ENCODE measurements at regions not wholly inside any gene's neighbourhood (a gene's known extent, or its start where the extent isn't known, plus 50 kb on each side); places are given as distances from the start of the nearest gene placed in this dataset.

DNA sequence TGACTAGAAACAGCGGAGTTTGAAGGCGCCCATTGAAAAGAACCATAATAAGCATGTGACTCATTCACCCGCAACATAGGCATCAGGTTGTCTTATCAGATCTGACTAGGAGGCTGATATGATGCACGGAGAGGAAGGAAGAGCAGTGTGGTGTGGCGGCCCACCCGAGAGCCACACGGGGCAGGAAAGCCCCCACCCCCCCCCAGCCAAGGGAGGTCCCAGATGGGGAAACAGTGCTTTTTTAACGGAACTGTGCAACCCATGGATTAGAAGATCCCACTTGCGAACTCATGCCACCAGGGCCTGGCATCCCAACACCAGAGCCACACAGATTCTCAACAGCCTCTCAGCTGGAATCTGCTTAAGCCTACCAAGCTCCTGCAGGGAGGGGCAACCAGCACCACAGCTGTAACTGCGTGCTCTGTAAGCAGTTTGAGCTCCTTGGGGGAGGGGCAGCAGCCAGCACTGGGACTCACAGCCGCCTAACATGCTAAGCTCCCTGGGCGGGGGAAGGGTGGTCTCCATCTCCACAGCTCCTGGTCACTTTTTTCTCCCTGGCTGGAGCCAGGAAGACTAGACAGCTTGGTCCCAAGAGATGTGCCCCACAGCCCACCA lies 466.2 kb downstream of the PDGFC start:
- TF ChIP-seq, protein P1, sequence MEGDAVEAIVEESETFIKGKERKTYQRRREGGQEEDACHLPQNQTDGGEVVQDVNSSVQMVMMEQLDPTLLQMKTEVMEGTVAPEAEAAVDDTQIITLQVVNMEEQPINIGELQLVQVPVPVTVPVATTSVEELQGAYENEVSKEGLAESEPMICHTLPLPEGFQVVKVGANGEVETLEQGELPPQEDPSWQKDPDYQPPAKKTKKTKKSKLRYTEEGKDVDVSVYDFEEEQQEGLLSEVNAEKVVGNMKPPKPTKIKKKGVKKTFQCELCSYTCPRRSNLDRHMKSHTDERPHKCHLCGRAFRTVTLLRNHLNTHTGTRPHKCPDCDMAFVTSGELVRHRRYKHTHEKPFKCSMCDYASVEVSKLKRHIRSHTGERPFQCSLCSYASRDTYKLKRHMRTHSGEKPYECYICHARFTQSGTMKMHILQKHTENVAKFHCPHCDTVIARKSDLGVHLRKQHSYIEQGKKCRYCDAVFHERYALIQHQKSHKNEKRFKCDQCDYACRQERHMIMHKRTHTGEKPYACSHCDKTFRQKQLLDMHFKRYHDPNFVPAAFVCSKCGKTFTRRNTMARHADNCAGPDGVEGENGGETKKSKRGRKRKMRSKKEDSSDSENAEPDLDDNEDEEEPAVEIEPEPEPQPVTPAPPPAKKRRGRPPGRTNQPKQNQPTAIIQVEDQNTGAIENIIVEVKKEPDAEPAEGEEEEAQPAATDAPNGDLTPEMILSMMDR (conservative IDR thresholded peaks at IDR 0.05): no peak
- H3K4me1 ChIP-seq (ENCODE audit: control insufficient read depth, insufficient read depth, low read length): no peaks in the 10 kb centered on the region
- no peak overlapping the region for H3K4me3 ChIP-seq (ENCODE audit: low read length)
- no peaks in the 10 kb centered on the region for H3K9me3 Mint-ChIP-seq
- DNase-seq: peak; percentile 82
- H3K36me3 Mint-ChIP-seq (ENCODE audit: low read depth): no peaks in the 10 kb centered on the region
- H3K9ac ChIP-seq (ENCODE audit: extremely low read depth, low read length, poor library complexity, severe bottlenecking): no peak overlapping the region
- H3K4me1 Mint-ChIP-seq: peaks cover 12% of the 10 kb centered on the region
- H3K27ac Mint-ChIP-seq: no peak overlapping the region
- no peaks in the 10 kb centered on the region for H3K27me3 Mint-ChIP-seq (ENCODE audit: insufficient read depth)
- 85 to 100% methylated on average over 3 to 12 of the region's 12 CpGs for WGBS, 2 experiments (ENCODE audit: insufficient coverage in 1 of 2, insufficient read length in 1 of 2)
- H3K4me3 Mint-ChIP-seq: no peak overlapping the region
- no peaks in the 10 kb centered on the region for H3K27me3 ChIP-seq (ENCODE audit: control insufficient read depth, insufficient read depth, low read length, poor library complexity, severe bottlenecking)
- H3K27ac ChIP-seq (ENCODE audit: low read depth, low read length): no peak overlapping the region
- H3K36me3 ChIP-seq (ENCODE audit: control insufficient read depth, insufficient read depth, low read length): no peaks in the 10 kb centered on the region
- H3K9me3 ChIP-seq (ENCODE audit: control insufficient read depth, low read length): no peaks in the 10 kb centered on the region

DNA sequence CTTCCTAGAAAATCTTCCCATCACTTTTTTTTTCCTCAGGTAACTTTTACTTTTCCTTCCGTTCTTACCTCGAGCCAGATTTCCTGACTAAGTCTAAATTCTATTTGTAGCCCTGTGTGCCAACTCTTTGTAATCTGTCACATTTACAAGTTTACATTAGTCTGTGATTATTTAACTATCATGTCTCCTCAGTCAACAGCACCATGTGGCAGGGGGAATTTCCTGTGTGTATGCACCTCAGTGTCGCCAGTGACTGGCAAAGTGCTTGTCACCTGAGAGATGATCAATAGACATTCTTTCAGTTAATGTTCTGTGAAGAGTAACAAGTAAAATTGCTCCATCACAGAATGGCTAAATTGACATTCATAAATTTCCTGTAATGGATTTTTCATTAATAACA lies 468.5 kb downstream of the PDGFC start:
- Histone ChIP-seq H3K4me3 (ENCODE audit: low read length) (no peak overlapping the region), H3K27ac (ENCODE audit: low read depth, low read length) (no peak overlapping the region), H3K9ac (ENCODE audit: extremely low read depth, low read length, poor library complexity, severe bottlenecking) (no peak overlapping the region), H3K36me3 (ENCODE audit: control insufficient read depth, insufficient read depth, low read length) (no peaks in the 10 kb centered on the region), H3K27me3 (ENCODE audit: control insufficient read depth, insufficient read depth, low read length, poor library complexity, severe bottlenecking) (no peaks in the 10 kb centered on the region), H3K4me1 (ENCODE audit: control insufficient read depth, insufficient read depth, low read length) (no peaks in the 10 kb centered on the region), H3K9me3 (ENCODE audit: control insufficient read depth, low read length) (no peaks in the 10 kb centered on the region)
- no peak for DNase-seq
- no peak overlapping the region for H3K27ac Mint-ChIP-seq
- WGBS, 2 experiments (ENCODE audit: insufficient coverage in 1 of 2, insufficient read length in 1 of 2): 96 to 100% methylated on average over 3 of the region's 3 CpGs
- no peaks in the 10 kb centered on the region for H3K27me3 Mint-ChIP-seq (ENCODE audit: insufficient read depth)
- H3K4me3 Mint-ChIP-seq: no peak overlapping the region
- no peaks in the 10 kb centered on the region for H3K9me3 Mint-ChIP-seq
- TF ChIP-seq, protein P1 (conservative IDR thresholded peaks at IDR 0.05): no peak
- H3K4me1 Mint-ChIP-seq: peaks cover 12% of the 10 kb centered on the region
- no peaks in the 10 kb centered on the region for H3K36me3 Mint-ChIP-seq (ENCODE audit: low read depth)

DNA sequence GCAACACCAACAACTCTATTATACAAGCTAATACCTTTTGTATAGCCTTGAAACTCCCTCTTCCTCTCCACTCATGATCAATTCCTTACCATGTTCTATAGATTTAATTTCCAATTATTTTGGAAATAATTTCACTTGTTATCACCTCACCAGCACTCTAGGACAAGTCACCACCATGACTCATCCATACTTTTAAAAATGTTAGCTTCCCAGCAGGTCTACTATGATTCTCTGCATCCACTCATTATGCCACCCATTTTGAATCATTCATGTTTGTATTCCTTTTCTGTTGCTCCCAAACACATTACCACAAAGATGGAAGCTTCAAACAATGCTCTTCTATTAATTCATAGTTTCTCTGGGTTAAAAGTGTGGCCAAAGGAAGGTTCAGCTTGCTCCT lies 469.6 kb downstream of the PDGFC start:
- no peak overlapping the region for H3K4me3 ChIP-seq (ENCODE audit: low read length)
- H3K9me3 ChIP-seq (ENCODE audit: control insufficient read depth, low read length): no peaks in the 10 kb centered on the region
- no peak overlapping the region for H3K27ac ChIP-seq (ENCODE audit: low read depth, low read length)
- Mint-ChIP-seq H3K9me3 (no peaks in the 10 kb centered on the region), H3K4me1 (peaks cover 12% of the 10 kb centered on the region), H3K36me3 (ENCODE audit: low read depth) (no peaks in the 10 kb centered on the region), H3K27me3 (ENCODE audit: insufficient read depth) (no peaks in the 10 kb centered on the region), H3K4me3 (no peak overlapping the region), H3K27ac (no peak overlapping the region)
- no peak for DNase-seq
- no peaks in the 10 kb centered on the region for H3K4me1 ChIP-seq (ENCODE audit: control insufficient read depth, insufficient read depth, low read length)
- H3K36me3 ChIP-seq (ENCODE audit: control insufficient read depth, insufficient read depth, low read length): no peaks in the 10 kb centered on the region
- no peaks in the 10 kb centered on the region for H3K27me3 ChIP-seq (ENCODE audit: control insufficient read depth, insufficient read depth, low read length, poor library complexity, severe bottlenecking)
- TF ChIP-seq, protein P1 (conservative IDR thresholded peaks at IDR 0.05): no peak
- no peak overlapping the region for H3K9ac ChIP-seq (ENCODE audit: extremely low read depth, low read length, poor library complexity, severe bottlenecking)
